ENCODE measurements at regions not wholly inside any gene's neighbourhood (a gene's known extent, or its start where the extent isn't known, plus 50 kb on each side); places are given as distances from the start of the nearest gene placed in this dataset.

DNA sequence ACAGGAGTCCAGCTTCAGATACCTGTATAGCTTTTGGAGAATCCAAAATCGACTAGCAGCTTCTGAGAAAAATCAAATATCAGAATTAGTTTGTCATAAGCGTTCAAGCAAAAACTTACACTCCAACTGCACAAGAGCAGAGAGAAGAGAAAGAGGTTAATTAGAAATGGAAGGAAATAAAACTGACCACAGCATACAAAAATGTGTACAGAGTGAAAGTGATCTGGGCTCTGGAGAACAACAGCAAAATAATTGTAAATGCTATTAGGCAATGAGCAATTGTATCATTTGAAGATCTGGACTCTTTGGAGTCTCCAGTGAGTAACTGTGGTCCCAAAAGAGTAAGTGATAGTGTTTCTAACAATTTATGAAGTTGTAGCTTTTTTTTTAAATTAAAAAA is 867.3 kb downstream of the TRIB2 start:
- TF ChIP-seq, protein P1, sequence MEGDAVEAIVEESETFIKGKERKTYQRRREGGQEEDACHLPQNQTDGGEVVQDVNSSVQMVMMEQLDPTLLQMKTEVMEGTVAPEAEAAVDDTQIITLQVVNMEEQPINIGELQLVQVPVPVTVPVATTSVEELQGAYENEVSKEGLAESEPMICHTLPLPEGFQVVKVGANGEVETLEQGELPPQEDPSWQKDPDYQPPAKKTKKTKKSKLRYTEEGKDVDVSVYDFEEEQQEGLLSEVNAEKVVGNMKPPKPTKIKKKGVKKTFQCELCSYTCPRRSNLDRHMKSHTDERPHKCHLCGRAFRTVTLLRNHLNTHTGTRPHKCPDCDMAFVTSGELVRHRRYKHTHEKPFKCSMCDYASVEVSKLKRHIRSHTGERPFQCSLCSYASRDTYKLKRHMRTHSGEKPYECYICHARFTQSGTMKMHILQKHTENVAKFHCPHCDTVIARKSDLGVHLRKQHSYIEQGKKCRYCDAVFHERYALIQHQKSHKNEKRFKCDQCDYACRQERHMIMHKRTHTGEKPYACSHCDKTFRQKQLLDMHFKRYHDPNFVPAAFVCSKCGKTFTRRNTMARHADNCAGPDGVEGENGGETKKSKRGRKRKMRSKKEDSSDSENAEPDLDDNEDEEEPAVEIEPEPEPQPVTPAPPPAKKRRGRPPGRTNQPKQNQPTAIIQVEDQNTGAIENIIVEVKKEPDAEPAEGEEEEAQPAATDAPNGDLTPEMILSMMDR (conservative IDR thresholded peaks at IDR 0.05 in 1 of 2, IDR thresholded peaks at IDR 0.05 in 1 of 2; ENCODE audit: low read depth in 1 of 2, low read length in 2 of 2): no peak
- TF ChIP-seq EZH2 (IDR thresholded peaks at IDR 0.05; ENCODE audit: low read length, missing control alignments): no peak
